Loucy (cell line): ENCODE measurements at regions not wholly inside any gene's neighbourhood (a gene's known extent, or its start where the extent isn't known, plus 50 kb on each side); places are given as distances from the start of the nearest gene placed in this dataset.

ENCODE experiments used
- H2AFZ ChIP-seq: fragments of 200-600 bp; sonication (generic); 2 replicates; pipeline ENCODE4 v1.6.0; 2016; ENCODE audit warnings: antibody characterized with exemption, mild to moderate bottlenecking, low read length, moderate library complexity
- H3F3A ChIP-seq: fragments of 200-600 bp; 2 replicates; pipeline ENCODE4 v1.6.0; 2016; ENCODE audit warnings: antibody characterized with exemption, low read depth, mild to moderate bottlenecking
- H3K27me3 ChIP-seq: fragments of 200-600 bp; sonication (generic); 2 replicates; pipeline ENCODE4 v1.6.1; 2014; ENCODE audit warnings: low read length, mild to moderate bottlenecking; ENCODE audit not compliant: insufficient read depth, poor library complexity, severe bottlenecking
- H3K36me3 ChIP-seq: fragments of 200-600 bp; sonication (generic); 2 replicates; pipeline ENCODE4 v1.6.1; 2016; ENCODE audit warnings: low read length; ENCODE audit not compliant: insufficient read depth
- H3K4me1 ChIP-seq: fragments of 200-600 bp; sonication (generic); 2 replicates; pipeline ENCODE4 v1.5.1; 2014; ENCODE audit warnings: low read length, mild to moderate bottlenecking; ENCODE audit not compliant: insufficient read depth, poor library complexity, severe bottlenecking
- H3K4me2 ChIP-seq: fragments of 200-600 bp; sonication (generic); 2 replicates; pipeline ENCODE4 v1.6.0; 2014; ENCODE audit warnings: antibody characterized with exemption, low read length, low read depth, mild to moderate bottlenecking; ENCODE audit not compliant: poor library complexity, severe bottlenecking
- H3K4me3 ChIP-seq: fragments of 200-600 bp; sonication (generic); 2 replicates; pipeline ENCODE4 v1.5.1; 2014; ENCODE audit warnings: low read length, mild to moderate bottlenecking, mixed read lengths; ENCODE audit not compliant: poor library complexity, severe bottlenecking
- H3K79me2 ChIP-seq: fragments of 200-600 bp; sonication (generic); 2 replicates; pipeline ENCODE4 v1.6.1; 2014; ENCODE audit warnings: low read length; ENCODE audit not compliant: insufficient read depth
- H3K9ac ChIP-seq: fragments of 200-600 bp; sonication (generic); 2 replicates; pipeline ENCODE4 v1.6.0; 2014; ENCODE audit warnings: mild to moderate bottlenecking, low read depth, low read length, moderate library complexity; ENCODE audit not compliant: poor library complexity, severe bottlenecking
- H3K9me2 ChIP-seq: fragments of 200-600 bp; sonication (generic); replicated peaks from 2 replicates; pipeline ENCODE4 v1.6.1; 2016; ENCODE audit warnings: low read depth, low read length, mixed read lengths
- H3K9me3 ChIP-seq: fragments of 200-600 bp; sonication (generic); 2 replicates; pipeline ENCODE4 v1.6.1; 2014; ENCODE audit warnings: mild to moderate bottlenecking, antibody characterized with exemption, low read length, low read depth; ENCODE audit not compliant: insufficient read depth
- H4K20me1 ChIP-seq: fragments of 200-600 bp; sonication (generic); 2 replicates; pipeline ENCODE4 v1.6.0; 2014; ENCODE audit warnings: antibody characterized with exemption, low read length, mild to moderate bottlenecking; ENCODE audit not compliant: insufficient read depth, poor library complexity, severe bottlenecking
- CTCF ChIP-seq: fragments of 200-600 bp; sonication (generic); conservative IDR thresholded peaks from 2 replicates; pipeline ENCODE4 v1.5.1; 2014; ENCODE audit warnings: mild to moderate bottlenecking, antibody characterized with exemption, low read length
- EZH2phosphoT487 ChIP-seq: fragments of 200-600 bp; IDR thresholded peaks from 2 replicates; pipeline ENCODE4 v1.6.1; 2018; ENCODE audit warnings: antibody characterized with exemption, mild to moderate bottlenecking, moderate library complexity, borderline replicate concordance

- H3K9me3 ChIP-seq: no peaks in the 10 kb centered on the region
- no peak overlapping the region for H3K4me3 ChIP-seq
- H3K9ac ChIP-seq: no peak overlapping the region
- no peaks in the 10 kb centered on the region for H3F3A ChIP-seq
- H4K20me1 ChIP-seq: no peaks in the 10 kb centered on the region
- H2AFZ ChIP-seq: no peak overlapping the region
- no peaks in the 10 kb centered on the region for H3K9me2 ChIP-seq
- no peaks in the 10 kb centered on the region for H3K36me3 ChIP-seq
- no peak for TF ChIP-seq CTCF
- no peak for TF ChIP-seq EZH2phosphoT487
- no peak overlapping the region for H3K4me2 ChIP-seq
- H3K4me1 ChIP-seq: peaks cover 43% of the 10 kb centered on the region
- no peaks in the 10 kb centered on the region for H3K79me2 ChIP-seq
- no peaks in the 10 kb centered on the region for H3K27me3 ChIP-seq
Observed at GRCh38 chr13:40391788-40392187, 274.7 kb downstream of the FOXO1 start.

GRCh38 chr13:40394304-40394985, 272.0 kb downstream of the FOXO1 start:
- H3K79me2 ChIP-seq: no peaks in the 10 kb centered on the region
- no peaks in the 10 kb centered on the region for H3K9me3 ChIP-seq
- H3K4me1 ChIP-seq: peaks cover 24% of the 10 kb centered on the region
- no peak overlapping the region for H3K4me3 ChIP-seq
- no peak overlapping the region for H3K9ac ChIP-seq
- no peaks in the 10 kb centered on the region for H4K20me1 ChIP-seq
- no peak overlapping the region for H3K4me2 ChIP-seq
- H3K27me3 ChIP-seq: no peaks in the 10 kb centered on the region
- no peaks in the 10 kb centered on the region for H3F3A ChIP-seq
- no peak overlapping the region for H2AFZ ChIP-seq
- TF ChIP-seq EZH2phosphoT487 (no peak), CTCF (no peak)
- no peaks in the 10 kb centered on the region for H3K9me2 ChIP-seq
- no peaks in the 10 kb centered on the region for H3K36me3 ChIP-seq

GRCh38 chr13:40398065-40398464, 268.4 kb downstream of the FOXO1 start:
- Histone ChIP-seq H3K79me2 (no peaks in the 10 kb centered on the region), H3K4me2 (no peak overlapping the region), H3K36me3 (no peaks in the 10 kb centered on the region), H3K4me1 (peaks cover 17% of the 10 kb centered on the region), H3K4me3 (no peak overlapping the region), H3K9me2 (no peaks in the 10 kb centered on the region), H4K20me1 (no peaks in the 10 kb centered on the region), H3K27me3 (no peaks in the 10 kb centered on the region), H3F3A (no peaks in the 10 kb centered on the region), H3K9ac (no peak overlapping the region), H2AFZ (no peak overlapping the region), H3K9me3 (no peaks in the 10 kb centered on the region)
- no peak for TF ChIP-seq EZH2phosphoT487
- TF ChIP-seq CTCF: no peak
